OCI-LY1 (cell line): ENCODE measurements at regions not wholly inside any gene's neighbourhood (a gene's known extent, or its start where the extent isn't known, plus 50 kb on each side); places are given as distances from the start of the nearest gene placed in this dataset.

Source experiments
- CTCF ChIP-seq: fragments of 200-600 bp; sonication (generic), shearing (Covaris generic); IDR thresholded peaks from 2 replicates; pipeline ENCODE4 v1.5.1; 2017; ENCODE audit warnings: mild to moderate bottlenecking, antibody characterized with exemption, low read length, moderate library complexity, mixed read lengths
- EZH2 ChIP-seq: fragments of 200-600 bp; sonication (generic), shearing (Covaris generic); IDR thresholded peaks from 2 replicates; pipeline ENCODE4 v1.8.0; 2017; ENCODE audit warnings: borderline replicate concordance, mixed run types, mild to moderate bottlenecking, antibody characterized with exemption, low read length, moderate library complexity, mixed read lengths

GRCh38 chr7:25852939-25853271, 299.1 kb upstream of the NFE2L3 start:
- TF ChIP-seq CTCF (no peak), EZH2 (no peak)
